Keratinocyte (primary cell): ENCODE measurements at regions not wholly inside any gene's neighbourhood (a gene's known extent, or its start where the extent isn't known, plus 50 kb on each side); places are given as distances from the start of the nearest gene placed in this dataset.

ENCODE experiments used
- DNase-seq: peaks from one replicate; pipeline ENCODE4 v3.0.0-alpha.2; 2011; ENCODE audit warnings: low read depth, missing footprints, low spot score
- FAIRE-seq: peaks from 2 replicates; lab custom pipeline; 2011; peaks lifted over from hg19 to GRCh38; lab: Jason Lieb, UNC
- H2AFZ ChIP-seq: 2 replicates; pipeline ENCODE4 v1.6.0; 2012; ENCODE audit warnings: low read length, control low read depth, inconsistent platforms; ENCODE audit not compliant: control insufficient read depth
- H3K27ac ChIP-seq: 2 replicates; pipeline ENCODE4 v1.5.1; 2011; ENCODE audit warnings: low read length; ENCODE audit not compliant: control insufficient read depth, insufficient read depth
- H3K27me3 ChIP-seq: 3 replicates; pipeline ENCODE4 v1.6.0; 2011; ENCODE audit warnings: low read length; ENCODE audit not compliant: control insufficient read depth, insufficient read depth; ENCODE audit errors: extremely low read depth
- H3K36me3 ChIP-seq, 2 experiments: 2 replicates in 1 of 2; 3 replicates in 1 of 2; pipeline ENCODE4 v1.5.1; 2011; ENCODE audit warnings: low read length in 2 of 2, mild to moderate bottlenecking in 1 of 2; ENCODE audit not compliant: control insufficient read depth in 2 of 2, insufficient read depth in 2 of 2; ENCODE audit errors: extremely low read depth in 1 of 2
- H3K4me1 ChIP-seq: 3 replicates; pipeline ENCODE4 v1.5.1; 2011; ENCODE audit warnings: low read length; ENCODE audit not compliant: control insufficient read depth, insufficient read depth; ENCODE audit errors: extremely low read depth
- H3K4me2 ChIP-seq: 3 replicates; pipeline ENCODE4 v1.6.0; 2011; ENCODE audit warnings: low read depth, low read length; ENCODE audit not compliant: control insufficient read depth, insufficient read depth; ENCODE audit errors: extremely low read depth
- H3K4me3 ChIP-seq, 3 experiments: fragments of 200-600 bp in 1 of 3; sonication (generic) in 1 of 3; 2 replicates in 2 of 3; 3 replicates in 1 of 3; pipeline ENCODE4 v1.5.1; 2011 to 2016; ENCODE audit warnings: low read length in 3 of 3, mild to moderate bottlenecking in 3 of 3, control low read depth in 2 of 3, inconsistent platforms in 1 of 3, low read depth in 1 of 3, mixed read lengths in 1 of 3, mixed run types in 1 of 3, moderate library complexity in 1 of 3; ENCODE audit not compliant: control insufficient read depth in 2 of 3, insufficient read depth in 2 of 3; ENCODE audit errors: extremely low read depth in 1 of 3
- H3K79me2 ChIP-seq: 2 replicates; pipeline ENCODE4 v1.6.0; 2012; ENCODE audit warnings: low read length; ENCODE audit not compliant: control insufficient read depth, insufficient read depth
- H3K9ac ChIP-seq: 3 replicates; pipeline ENCODE4 v1.6.0; 2011; ENCODE audit warnings: low read length; ENCODE audit not compliant: control insufficient read depth, insufficient read depth; ENCODE audit errors: extremely low read depth
- H3K9me1 ChIP-seq: 3 replicates; pipeline ENCODE4 v1.6.0; 2011; ENCODE audit warnings: low read length; ENCODE audit not compliant: control insufficient read depth, insufficient read depth; ENCODE audit errors: extremely low read depth
- H3K9me3 ChIP-seq: 2 replicates; pipeline ENCODE4 v1.5.1; 2012; ENCODE audit warnings: low read depth, low read length; ENCODE audit not compliant: control insufficient read depth
- H4K20me1 ChIP-seq: 3 replicates; pipeline ENCODE4 v1.6.0; 2011; ENCODE audit warnings: low read length; ENCODE audit not compliant: control insufficient read depth, insufficient read depth; ENCODE audit errors: extremely low read depth
- CTCF ChIP-seq, 3 experiments: IDR thresholded peaks in 1 of 3; conservative IDR thresholded peaks in 1 of 3; optimal IDR thresholded peaks in 1 of 3; 2 replicates in 2 of 3; 3 replicates in 1 of 3; pipeline versions ENCODE3 to v1.5.1; 2011; ENCODE audit warnings: low read length in 3 of 3, mild to moderate bottlenecking in 3 of 3, moderate library complexity in 2 of 3, control low read depth in 1 of 3, inconsistent platforms in 1 of 3; ENCODE audit not compliant: insufficient read depth in 2 of 3; ENCODE audit errors: extremely low read depth in 1 of 3
- EZH2 ChIP-seq: IDR thresholded peaks from one replicate; pipeline ENCODE4 v1.6.1; 2012; ENCODE audit warnings: inconsistent platforms, mild to moderate bottlenecking, low read length, moderate library complexity
- dilution Hi-C: fragments of 300-500 bp; cut with MboI; formaldehyde crosslinking; loops from one replicate; pipeline ENCODE4 v1.7.0; 2020; ENCODE audit warnings: low sequenced_read_pairs; ENCODE audit not compliant: extremely low pct_ligation_motif_present

- no peaks in the 10 kb centered on the region for H3K79me2 ChIP-seq
- H2AFZ ChIP-seq: no peak overlapping the region
- TF ChIP-seq EZH2 (no peak), CTCF (optimal IDR thresholded peaks at IDR 0.05 in 1 of 3, IDR thresholded peaks at IDR 0.05 in 1 of 3, conservative IDR thresholded peaks at IDR 0.05 in 1 of 3; ENCODE audit: extremely low read depth in 1 of 3, insufficient read depth in 2 of 3, low read length in 3 of 3) (no peak)
- no peaks in the 10 kb centered on the region for H3K27me3 ChIP-seq
- H3K4me1 ChIP-seq: no peaks in the 10 kb centered on the region
- no peak overlapping the region for H3K27ac ChIP-seq
- H3K9me3 ChIP-seq: no peaks in the 10 kb centered on the region
- no peak overlapping the region for H3K9ac ChIP-seq
- H4K20me1 ChIP-seq: no peaks in the 10 kb centered on the region
- H3K36me3 ChIP-seq: no peaks in the 10 kb centered on the region
- dilution Hi-C loops: no loop called here
- no peak for DNase-seq
- H3K4me2 ChIP-seq: no peak overlapping the region
- FAIRE-seq: no peak
- H3K9me1 ChIP-seq: no peaks in the 10 kb centered on the region
- H3K4me3 ChIP-seq: no peak overlapping the region
Measured at GRCh38 chr3:73243740-73244139, 182.3 kb downstream of the EBLN2 start.

- no peak overlapping the region for H3K9ac ChIP-seq
- H2AFZ ChIP-seq: no peak overlapping the region
- no peaks in the 10 kb centered on the region for H3K4me1 ChIP-seq
- H4K20me1 ChIP-seq: no peaks in the 10 kb centered on the region
- no peak overlapping the region for H3K27ac ChIP-seq
- DNase-seq (no peak), FAIRE-seq (no peak)
- no peak for TF ChIP-seq EZH2
- no peak for TF ChIP-seq CTCF (optimal IDR thresholded peaks at IDR 0.05 in 1 of 3, IDR thresholded peaks at IDR 0.05 in 1 of 3, conservative IDR thresholded peaks at IDR 0.05 in 1 of 3; ENCODE audit: extremely low read depth in 1 of 3, insufficient read depth in 2 of 3, low read length in 3 of 3)
- H3K4me3 ChIP-seq: no peak overlapping the region
- no peaks in the 10 kb centered on the region for H3K9me3 ChIP-seq
- H3K4me2 ChIP-seq: no peak overlapping the region
- no peaks in the 10 kb centered on the region for H3K79me2 ChIP-seq
- H3K9me1 ChIP-seq: no peaks in the 10 kb centered on the region
- H3K36me3 ChIP-seq: no peaks in the 10 kb centered on the region
- dilution Hi-C loops: no loop called here
- H3K27me3 ChIP-seq: no peaks in the 10 kb centered on the region
Measured at GRCh38 chr3:73245459-73245858, 184.0 kb downstream of the EBLN2 start.
